IMR-90 (cell line): ENCODE measurements at regions not wholly inside any gene's neighbourhood (a gene's known extent, or its start where the extent isn't known, plus 50 kb on each side); places are given as distances from the start of the nearest gene placed in this dataset.

Experiments
- ATAC-seq: fragments of 200-7000 bp; cut with Tn5 transposase; 2 replicates; pipeline ENCODE4 v1.9.1; 2020; ENCODE audit warnings: low read depth, mild to moderate bottlenecking, moderate library complexity
- BruUV-seq: library from RNA; stranded (reverse); fragments of 400-500 nt; replicated peaks from 2 replicates; lab custom pipeline; 2021; lab: Mats Ljungman, UMichigan
- CTCF ChIA-PET: fragments of 300-600 bp; formaldehyde crosslinking; extraction: SDS; loops from one replicate; lab custom pipeline; 2021; ENCODE audit warnings: antibody characterized with exemption; lab: Yijun Ruan, JAX
- POLR2A ChIA-PET: fragments of 300-600 bp; sonication (Branson Sonifier 250); formaldehyde crosslinking; loops from one replicate; lab custom pipeline; 2022; ENCODE audit warnings: antibody characterized with exemption; ENCODE audit not compliant: unreplicated experiment; lab: Charles Lee
- DNase-seq: peaks from one replicate; pipeline ENCODE4 v3.0.0; 2013
- H2AFZ ChIP-seq: replicated peaks from 2 replicates; pipeline ENCODE3; 2013; ENCODE audit warnings: low read length, mild to moderate bottlenecking; ENCODE audit not compliant: poor library complexity
- H2AK5ac ChIP-seq: 2 replicates; pipeline ENCODE4 v1.6.1; 2013; ENCODE audit warnings: low read depth, low read length, inconsistent platforms
- H2AK9ac ChIP-seq: replicated peaks from 2 replicates; pipeline ENCODE3; 2013; ENCODE audit warnings: mild to moderate bottlenecking, low read depth, low read length, moderate library complexity; ENCODE audit not compliant: poor library complexity
- H2BK120ac ChIP-seq: 2 replicates; pipeline ENCODE4 v1.6.1; 2013; ENCODE audit warnings: low read depth, low read length, inconsistent platforms
- H2BK15ac ChIP-seq: 3 replicates; pipeline ENCODE4 v1.6.1; 2013; ENCODE audit warnings: low read depth, low read length, inconsistent platforms
- H2BK20ac ChIP-seq: 2 replicates; pipeline ENCODE4 v1.6.1; 2013; ENCODE audit warnings: low read depth, mild to moderate bottlenecking, inconsistent platforms, low read length, moderate library complexity
- H2BK5ac ChIP-seq: 2 replicates; pipeline ENCODE4 v1.6.1; 2013; ENCODE audit warnings: mild to moderate bottlenecking, low read depth, low read length, inconsistent platforms; ENCODE audit not compliant: poor library complexity, severe bottlenecking
- H3K14ac ChIP-seq: replicated peaks from 2 replicates; pipeline ENCODE4 v1.6.1; 2013; ENCODE audit warnings: low read depth, low read length, inconsistent platforms
- H3K18ac ChIP-seq: 2 replicates; pipeline ENCODE4 v1.6.1; 2013; ENCODE audit warnings: low read depth, low read length, control low read depth
- H3K23ac ChIP-seq: 2 replicates; pipeline ENCODE4 v1.6.1; 2013; ENCODE audit warnings: low read depth, low read length, inconsistent platforms
- H3K27ac ChIP-seq: 2 replicates; pipeline ENCODE4 v1.5.1; 2013; ENCODE audit warnings: mild to moderate bottlenecking, control low read depth, low read length; ENCODE audit not compliant: insufficient read depth
- H3K27me3 ChIP-seq: 2 replicates; pipeline ENCODE4 v1.6.1; 2013; ENCODE audit warnings: low read length; ENCODE audit not compliant: control insufficient read depth, insufficient read depth
- H3K36me3 ChIP-seq: 2 replicates; pipeline ENCODE4 v1.6.1; 2013; ENCODE audit warnings: low read length, mixed read lengths; ENCODE audit not compliant: control insufficient read depth, insufficient read depth
- H3K4ac ChIP-seq: 2 replicates; pipeline ENCODE4 v1.6.1; 2013; ENCODE audit warnings: low read depth, low read length, inconsistent platforms
- H3K4me1 ChIP-seq: 2 replicates; pipeline ENCODE4 v1.6.1; 2013; ENCODE audit warnings: low read length, mixed read lengths; ENCODE audit not compliant: control insufficient read depth, insufficient read depth
- H3K4me2 ChIP-seq: 2 replicates; pipeline ENCODE4 v1.6.1; 2013; ENCODE audit warnings: low read depth, mild to moderate bottlenecking, control low read depth, low read length, moderate library complexity
- H3K4me3 ChIP-seq: 2 replicates; pipeline ENCODE4 v1.5.1; 2013; ENCODE audit warnings: low read depth, mild to moderate bottlenecking, control low read depth, low read length, moderate library complexity; ENCODE audit not compliant: insufficient read depth
- H3K56ac ChIP-seq: 2 replicates; pipeline ENCODE4 v1.6.1; 2013; ENCODE audit warnings: low read length, inconsistent platforms; ENCODE audit not compliant: insufficient read depth; ENCODE audit errors: extremely low read depth
- H3K79me1 ChIP-seq, 2 experiments: 2 replicates each; pipeline ENCODE4 v1.6.1; 2013; ENCODE audit warnings: low read length in 2 of 2, inconsistent platforms in 1 of 2, low read depth in 1 of 2
- H3K9ac ChIP-seq: 2 replicates; pipeline ENCODE4 v1.6.1; 2013; ENCODE audit warnings: low read depth, low read length, control low read depth
- H3K9me1 ChIP-seq: 2 replicates; pipeline ENCODE4 v1.6.1; 2013; ENCODE audit warnings: low read length, inconsistent platforms; ENCODE audit not compliant: insufficient read depth
- H3K9me3 ChIP-seq: 2 replicates; pipeline ENCODE4 v1.6.1; 2013; ENCODE audit warnings: low read length; ENCODE audit not compliant: control insufficient read depth, insufficient read depth
- H4K20me1 ChIP-seq: 2 replicates; pipeline ENCODE4 v1.6.1; 2013; ENCODE audit warnings: low read length, inconsistent platforms; ENCODE audit not compliant: insufficient read depth
- H4K5ac ChIP-seq: 2 replicates; pipeline ENCODE4 v1.6.1; 2013; ENCODE audit warnings: mild to moderate bottlenecking, low read depth, low read length, control low read depth
- H4K8ac ChIP-seq, 2 experiments: 2 replicates each; pipeline ENCODE4 v1.6.1; 2013; ENCODE audit warnings: low read depth in 2 of 2, low read length in 2 of 2, control low read depth in 1 of 2, inconsistent platforms in 1 of 2
- H4K91ac ChIP-seq: 2 replicates; pipeline ENCODE4 v1.6.1; 2013; ENCODE audit warnings: low read depth, low read length, inconsistent platforms; ENCODE audit not compliant: insufficient read depth
- BHLHE40 ChIP-seq: fragments of 150-350 bp; IDR thresholded peaks from 2 replicates; pipeline ENCODE4 v1.6.1; 2016; ENCODE audit warnings: mild to moderate bottlenecking, low read depth, low read length
- CEBPB ChIP-seq: IDR thresholded peaks from 2 replicates; pipeline ENCODE4 v1.6.1; 2012; ENCODE audit warnings: low read depth, low read length, improper control_type of control experiment
- CHD1 ChIP-seq: IDR thresholded peaks from 2 replicates; pipeline ENCODE4 v1.6.1; 2012; ENCODE audit warnings: low read depth, low read length, improper control_type of control experiment
- FOS ChIP-seq: fragments of 150-350 bp; IDR thresholded peaks from 2 replicates; pipeline ENCODE4 v1.6.1; 2016; ENCODE audit warnings: low read depth, low read length
- MAZ ChIP-seq: IDR thresholded peaks from 2 replicates; pipeline ENCODE4 v1.6.1; 2012; ENCODE audit warnings: low read depth, mild to moderate bottlenecking, low read length, improper control_type of control experiment, moderate library complexity, borderline replicate concordance
- NFE2L2 ChIP-seq: fragments of 150-350 bp; IDR thresholded peaks from 2 replicates; pipeline ENCODE4 v1.6.1; 2016; ENCODE audit warnings: low read depth, mild to moderate bottlenecking, low read length
- POLR2A ChIP-seq: IDR thresholded peaks from 2 replicates; pipeline ENCODE4 v1.6.1; 2012; ENCODE audit warnings: mild to moderate bottlenecking, low read depth, low read length
- RAD21 ChIP-seq: IDR thresholded peaks from 2 replicates; pipeline ENCODE4 v1.6.1; 2012; ENCODE audit warnings: low read length, improper control_type of control experiment
- SMC3 ChIP-seq: fragments of 150-350 bp; IDR thresholded peaks from 2 replicates; pipeline ENCODE4 v1.6.1; 2016; ENCODE audit warnings: low read depth, mild to moderate bottlenecking, antibody characterized with exemption, low read length, moderate library complexity
- WGBS, 2 experiments: methylation state at CpG; one replicate each; pipeline versions ENCODE4 v1.1.5 to v1.1.7; 2013; ENCODE audit warnings: missing lambda C conversion rate in 2 of 2; ENCODE audit not compliant: insufficient read length in 1 of 2; ENCODE audit errors: extremely low coverage in 2 of 2; 5-methylcytosine and 5-hydroxymethylcytosine counted together
- dilution Hi-C: fragments of 300-500 bp; cut with HindIII; formaldehyde crosslinking; loops from one replicate; pipeline ENCODE4 v1.14.3; 2018; ENCODE audit warnings: low sequenced_read_pairs; ENCODE audit not compliant: unreplicated experiment
- in situ Hi-C: fragments of 300-500 bp; cut with MboI; formaldehyde crosslinking; loops from 3 replicates; pipeline ENCODE4 v1.14.3; 2019; ENCODE audit warnings: low sequenced_read_pairs, inconsistent platforms, mixed read lengths
- intact Hi-C: fragments of 100-400 bp; cut with micrococcal nuclease; formaldehyde crosslinking; loops from 2 replicates; pipeline ENCODE4 v1.10.0; 2022
- TF ChIP-seq, protein P1 (sequence below): fragments of 150-350 bp; IDR thresholded peaks from 2 replicates; pipeline ENCODE4 v1.6.1; 2017; ENCODE audit warnings: mild to moderate bottlenecking, antibody characterized with exemption, low read length, low read depth
- TF ChIP-seq, protein P2 (sequence below): conservative IDR thresholded peaks from 2 replicates; pipeline ENCODE4 v1.5.1; 2012; ENCODE audit warnings: mild to moderate bottlenecking, low read depth, low read length, improper control_type of control experiment
- TF ChIP-seq, protein P3 (sequence below): fragments of 150-350 bp; IDR thresholded peaks from 2 replicates; pipeline ENCODE4 v1.6.1; 2016; ENCODE audit warnings: low read depth, mild to moderate bottlenecking, low read length, moderate library complexity, borderline replicate concordance

DNA sequence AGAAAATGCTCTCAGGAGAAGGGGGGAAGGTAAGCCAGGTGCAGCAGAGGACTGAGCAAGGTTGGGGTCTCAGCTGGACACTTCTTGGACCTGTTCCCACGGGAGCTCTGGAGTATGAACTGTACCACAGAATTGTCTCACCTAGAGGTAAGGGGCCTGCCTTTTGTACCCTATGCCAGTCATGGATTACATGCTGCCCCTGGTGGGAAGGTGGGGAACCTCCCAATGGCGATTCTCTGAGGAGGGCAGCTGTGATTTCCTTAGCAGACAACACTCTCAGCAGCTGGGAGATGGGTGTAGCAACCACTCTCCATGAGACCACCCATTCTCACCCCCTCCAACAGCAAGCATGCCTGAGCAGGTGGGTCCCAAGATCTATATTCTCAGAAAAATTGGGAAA is 329.4 kb upstream of the CTNNB1 start:
- Histone ChIP-seq H3K36me3 (no peaks in the 10 kb centered on the region), H4K8ac (no peak overlapping the region), H3K27ac (no peak overlapping the region), H2BK5ac (no peak overlapping the region), H3K9me3 (peaks cover 2% of the 10 kb centered on the region; the same call in 1 of the 2 replicates), H3K27me3 (no peaks in the 10 kb centered on the region), H2AK5ac (no peak overlapping the region), H3K4ac (no peak overlapping the region), H3K23ac (no peak overlapping the region), H4K5ac (no peak overlapping the region), H2BK20ac (no peak overlapping the region), H3K9me1 (no peaks in the 10 kb centered on the region), H3K4me1 (no peaks in the 10 kb centered on the region), H3K79me1 (no peaks in the 10 kb centered on the region), H3K18ac (no peak overlapping the region), H3K56ac (no peak overlapping the region), H3K4me2 (no peak overlapping the region), H3K4me3 (no peak overlapping the region), H3K14ac (no peak overlapping the region), H2AFZ (no peak overlapping the region), H2AK9ac (no peak overlapping the region), H2BK120ac (no peak overlapping the region), H2BK15ac (no peak overlapping the region), H4K20me1 (no peaks in the 10 kb centered on the region), H3K9ac (no peak overlapping the region), H4K91ac (no peak overlapping the region)
- ChIA-PET CTCF (no interaction called here), POLR2A (no interaction called here)
- 0% methylated on average over 1 of the region's 2 CpGs; no CpG with 5 or more reads in 1 of the 2 experiments for WGBS, 2 experiments
- no peak for DNase-seq
- dilution Hi-C loops (no loop called here), intact Hi-C loops (no loop called here), in situ Hi-C loops (no loop called here)
- no TSS peak for BruUV-seq
- no peak for TF ChIP-seq BHLHE40
- TF ChIP-seq SMC3 = no peak
- no peak for TF ChIP-seq CHD1
- no peak for TF ChIP-seq POLR2A
- TF ChIP-seq, protein P1, sequence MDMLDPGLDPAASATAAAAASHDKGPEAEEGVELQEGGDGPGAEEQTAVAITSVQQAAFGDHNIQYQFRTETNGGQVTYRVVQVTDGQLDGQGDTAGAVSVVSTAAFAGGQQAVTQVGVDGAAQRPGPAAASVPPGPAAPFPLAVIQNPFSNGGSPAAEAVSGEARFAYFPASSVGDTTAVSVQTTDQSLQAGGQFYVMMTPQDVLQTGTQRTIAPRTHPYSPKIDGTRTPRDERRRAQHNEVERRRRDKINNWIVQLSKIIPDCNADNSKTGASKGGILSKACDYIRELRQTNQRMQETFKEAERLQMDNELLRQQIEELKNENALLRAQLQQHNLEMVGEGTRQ = no peak
- no peak for TF ChIP-seq NFE2L2
- TF ChIP-seq, protein P2, sequence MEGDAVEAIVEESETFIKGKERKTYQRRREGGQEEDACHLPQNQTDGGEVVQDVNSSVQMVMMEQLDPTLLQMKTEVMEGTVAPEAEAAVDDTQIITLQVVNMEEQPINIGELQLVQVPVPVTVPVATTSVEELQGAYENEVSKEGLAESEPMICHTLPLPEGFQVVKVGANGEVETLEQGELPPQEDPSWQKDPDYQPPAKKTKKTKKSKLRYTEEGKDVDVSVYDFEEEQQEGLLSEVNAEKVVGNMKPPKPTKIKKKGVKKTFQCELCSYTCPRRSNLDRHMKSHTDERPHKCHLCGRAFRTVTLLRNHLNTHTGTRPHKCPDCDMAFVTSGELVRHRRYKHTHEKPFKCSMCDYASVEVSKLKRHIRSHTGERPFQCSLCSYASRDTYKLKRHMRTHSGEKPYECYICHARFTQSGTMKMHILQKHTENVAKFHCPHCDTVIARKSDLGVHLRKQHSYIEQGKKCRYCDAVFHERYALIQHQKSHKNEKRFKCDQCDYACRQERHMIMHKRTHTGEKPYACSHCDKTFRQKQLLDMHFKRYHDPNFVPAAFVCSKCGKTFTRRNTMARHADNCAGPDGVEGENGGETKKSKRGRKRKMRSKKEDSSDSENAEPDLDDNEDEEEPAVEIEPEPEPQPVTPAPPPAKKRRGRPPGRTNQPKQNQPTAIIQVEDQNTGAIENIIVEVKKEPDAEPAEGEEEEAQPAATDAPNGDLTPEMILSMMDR = no peak
- TF ChIP-seq, protein P3, sequence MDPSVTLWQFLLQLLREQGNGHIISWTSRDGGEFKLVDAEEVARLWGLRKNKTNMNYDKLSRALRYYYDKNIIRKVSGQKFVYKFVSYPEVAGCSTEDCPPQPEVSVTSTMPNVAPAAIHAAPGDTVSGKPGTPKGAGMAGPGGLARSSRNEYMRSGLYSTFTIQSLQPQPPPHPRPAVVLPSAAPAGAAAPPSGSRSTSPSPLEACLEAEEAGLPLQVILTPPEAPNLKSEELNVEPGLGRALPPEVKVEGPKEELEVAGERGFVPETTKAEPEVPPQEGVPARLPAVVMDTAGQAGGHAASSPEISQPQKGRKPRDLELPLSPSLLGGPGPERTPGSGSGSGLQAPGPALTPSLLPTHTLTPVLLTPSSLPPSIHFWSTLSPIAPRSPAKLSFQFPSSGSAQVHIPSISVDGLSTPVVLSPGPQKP = no peak
- no peak for TF ChIP-seq FOS
- no peak for TF ChIP-seq MAZ
- no peak for TF ChIP-seq RAD21
- no peak for TF ChIP-seq CEBPB
- no peak for ATAC-seq
